ENCODE measurements at regions not wholly inside any gene's neighbourhood (a gene's known extent, or its start where the extent isn't known, plus 50 kb on each side); places are given as distances from the start of the nearest gene placed in this dataset.

- BruUV-seq (replicated peaks), result no TSS peak
- peak; percentile 52 for FAIRE-seq
Observed at GRCh38 chr4:77235289-77235854, 78.4 kb downstream of the CCNG2 start.

More at GRCh38 chr4:77235289-77235854, 78.4 kb downstream of the CCNG2 start:
- peaks cover 12% of the 10 kb centered on the region for H3K4me1 ChIP-seq (ENCODE audit: control insufficient read depth, insufficient read depth, low read length)
- 0 out of 2 replicates have a peak, but pooled peaks cover 3% of the 10 kb centered on the region for H4K20me1 ChIP-seq (ENCODE audit: control insufficient read depth, insufficient read depth)
- ChIA-PET SMC1A (ENCODE audit: uncharacterized antibody, unreplicated experiment) (no interaction called here), CTCF (interaction anchor here (1.4 kb wide), 1 partner anchor 123 kb away, joined by 3 read pairs; no protein-coding TSS in a partner anchor), RAD21 (ENCODE audit: unreplicated experiment) (no interaction called here), POLR2A (no interaction called here)
- 68% methylated on average over 2 of the region's 2 CpGs for WGBS (ENCODE audit: insufficient coverage, insufficient replicate concordance, low lambda C conversion rate, missing lambda C conversion rate)
- no peaks in the 10 kb centered on the region for H3K27me3 ChIP-seq (replicated peaks in 1 of 2; ENCODE audit: control insufficient read depth in 2 of 2, insufficient read depth in 2 of 2, low read length in 1 of 2)
- TF ChIP-seq CUX1 (IDR thresholded peaks at IDR 0.05; ENCODE audit: insufficient replicate concordance, low read depth, low read length), result no peak
- peak; percentile 61; the same call in 1 of the 2 replicates for TF ChIP-seq YY1 (IDR thresholded peaks at IDR 0.05; ENCODE audit: low read depth, low read length)
- 0 out of 2 replicates have a peak, but pooled peaks have one; percentile 19 for TF ChIP-seq RUNX3 (IDR thresholded peaks at IDR 0.05; ENCODE audit: low read length)
- no peak for TF ChIP-seq IKZF1 (conservative IDR thresholded peaks at IDR 0.05)
- 0 out of 4 replicates have a peak, but pooled peaks of 1 of the 2 experiments have one; percentile 3 for TF ChIP-seq SRF (IDR thresholded peaks at IDR 0.05; ENCODE audit: low read depth in 2 of 2, low read length in 2 of 2)
- no peak for TF ChIP-seq TBL1XR1 (IDR thresholded peaks at IDR 0.05; ENCODE audit: low read depth, low read length)
- intact Hi-C loops (cut with micrococcal nuclease; ENCODE audit: unreplicated experiment), result no loop called here
- H3K4me3 ChIP-seq, result no peak overlapping the region
- H3K36me3 ChIP-seq (ENCODE audit: control insufficient read depth in 2 of 2, insufficient read depth in 2 of 2, low read length in 1 of 2), result no peaks in the 10 kb centered on the region
- H3K9ac ChIP-seq (ENCODE audit: control insufficient read depth, insufficient read depth, low read length), result no peak overlapping the region
- DNase-seq (ENCODE audit: low read depth, low spot score), result no peak
- peak overlapping the region; percentile 51; the same call in 1 of the 2 replicates for H2AFZ ChIP-seq (ENCODE audit: control insufficient read depth, low read depth, low read length)
- peak overlapping the region; percentile 44; the same call in 1 of the 2 replicates for H3K4me2 ChIP-seq (ENCODE audit: control insufficient read depth, insufficient read depth)
- no peaks in the 10 kb centered on the region for H3K79me2 ChIP-seq (ENCODE audit: control insufficient read depth, insufficient read depth, low read length)
- no peak; the same call in 1 of the 3 replicates for ATAC-seq
- in situ Hi-C loops (cut with MboI), result no loop called here
- H3K9me3 ChIP-seq (replicated peaks; ENCODE audit: control insufficient read depth, insufficient read depth, low read length), result no peaks in the 10 kb centered on the region; the same call in 2 of the 3 replicates
- no peak overlapping the region for H3K27ac ChIP-seq (ENCODE audit: control insufficient read depth, insufficient read depth)

All from GM12878 (cell line).